H1 (cell line): ENCODE measurements at regions not wholly inside any gene's neighbourhood (a gene's known extent, or its start where the extent isn't known, plus 50 kb on each side); places are given as distances from the start of the nearest gene placed in this dataset.

Source experiments
- CTCF ChIA-PET: fragments of 300-600 bp; sonication (Branson Sonifier 250); formaldehyde crosslinking; loops from one replicate; lab custom pipeline; 2021; ENCODE audit not compliant: partially characterized antibody; lab: Charles Lee
- POLR2A ChIA-PET: fragments of 300-600 bp; sonication (Branson Sonifier 250); formaldehyde crosslinking; loops from one replicate; lab custom pipeline; 2021; ENCODE audit warnings: inconsistent platforms; ENCODE audit not compliant: partially characterized antibody; lab: Charles Lee
- DNase-seq, 2 experiments: peaks; one replicate each; pipeline versions ENCODE4 v3.0.0 to v3.0.0-alpha.2; 2010 to 2022; ENCODE audit warnings: low spot score in 2 of 2, low read depth in 1 of 2, mixed read lengths in 1 of 2
- FAIRE-seq: peaks from 2 replicates; lab custom pipeline; 2011; peaks lifted over from hg19 to GRCh38; lab: Jason Lieb, UNC
- H2AFZ ChIP-seq: 2 replicates; pipeline ENCODE4 v1.8.1; 2012; ENCODE audit warnings: low read length, inconsistent platforms
- H2AK5ac ChIP-seq: 2 replicates; pipeline ENCODE4 v1.6.1; 2013; ENCODE audit warnings: low read depth, low read length
- H2BK120ac ChIP-seq: replicated peaks from 2 replicates; pipeline ENCODE3; 2013; ENCODE audit warnings: low read depth, low read length, inconsistent platforms
- H2BK12ac ChIP-seq: 2 replicates; pipeline ENCODE4 v1.6.1; 2013; ENCODE audit warnings: low read depth, low read length
- H2BK15ac ChIP-seq: 2 replicates; pipeline ENCODE4 v1.6.1; 2013; ENCODE audit warnings: low read length
- H2BK20ac ChIP-seq: 2 replicates; pipeline ENCODE4 v1.6.1; 2013; ENCODE audit warnings: low read length
- H2BK5ac ChIP-seq: 2 replicates; pipeline ENCODE4 v1.6.1; 2013; ENCODE audit warnings: low read depth, low read length
- H3K14ac ChIP-seq: 2 replicates; pipeline ENCODE4 v1.6.1; 2013; ENCODE audit warnings: inconsistent platforms; ENCODE audit not compliant: insufficient read length
- H3K18ac ChIP-seq: 2 replicates; pipeline ENCODE4 v1.6.1; 2013; ENCODE audit warnings: low read length; ENCODE audit errors: extremely low read depth
- H3K23ac ChIP-seq: 2 replicates; pipeline ENCODE4 v1.6.1; 2013; ENCODE audit warnings: inconsistent platforms; ENCODE audit not compliant: insufficient read length
- H3K23me2 ChIP-seq: 2 replicates; pipeline ENCODE4 v1.6.1; 2013; ENCODE audit warnings: low read depth, low read length
- H3K27ac ChIP-seq: 2 replicates; pipeline ENCODE4 v1.6.1; 2011; ENCODE audit warnings: low read depth, low read length, inconsistent platforms
- H3K27me3 ChIP-seq, 4 experiments: replicated peaks in 1 of 4; 1 replicate in 1 of 4; 2 replicates in 3 of 4; pipeline versions ENCODE4 v1.6.1 to v1.8.1; 2011 to 2013; ENCODE audit warnings: low read length in 3 of 4, mild to moderate bottlenecking in 3 of 4, inconsistent platforms in 2 of 4, mixed read lengths in 2 of 4, moderate library complexity in 1 of 4; ENCODE audit not compliant: control insufficient read depth in 3 of 4, insufficient read depth in 3 of 4; ENCODE audit errors: extremely low read depth in 1 of 4
- H3K36me3 ChIP-seq, 4 experiments: 2 replicates each; pipeline versions ENCODE4 v1.6.1 to v1.8.1; 2011 to 2013; ENCODE audit warnings: mild to moderate bottlenecking in 4 of 4, low read length in 3 of 4, moderate library complexity in 2 of 4, control low read depth in 1 of 4, inconsistent platforms in 1 of 4; ENCODE audit not compliant: insufficient read depth in 4 of 4, control insufficient read depth in 2 of 4
- H3K4ac ChIP-seq: replicated peaks from 2 replicates; pipeline ENCODE3; 2013; ENCODE audit warnings: low read length, low read depth, mixed read lengths, inconsistent platforms; ENCODE audit not compliant: insufficient read length
- H3K4me1 ChIP-seq, 4 experiments: replicated peaks in 1 of 4; 1 replicate in 1 of 4; 2 replicates in 3 of 4; pipeline versions ENCODE4 v1.6.1 to v1.8.1; 2011 to 2013; ENCODE audit warnings: low read length in 3 of 4, inconsistent platforms in 2 of 4, mixed read lengths in 1 of 4; ENCODE audit not compliant: insufficient read depth in 4 of 4, control insufficient read depth in 3 of 4
- H3K4me2 ChIP-seq, 2 experiments: 2 replicates each; pipeline versions ENCODE4 v1.6.1 to v1.8.1; 2011 to 2013; ENCODE audit warnings: low read depth in 2 of 2, low read length in 2 of 2, control low read depth in 1 of 2, inconsistent platforms in 1 of 2, mild to moderate bottlenecking in 1 of 2; ENCODE audit not compliant: insufficient read depth in 1 of 2
- H3K4me3 ChIP-seq, 4 experiments: fragments of 200-600, 300-600 bp in 1 of 4; sonication (generic), shearing (Covaris generic), sonication (Bioruptor Twin) in 1 of 4; 2 replicates each; pipeline versions ENCODE4 v1.5.1 to v1.8.1; 2011 to 2016; ENCODE audit warnings: low read length in 4 of 4, low read depth in 3 of 4, control low read depth in 2 of 4, inconsistent platforms in 2 of 4, mild to moderate bottlenecking in 2 of 4, mixed read lengths in 1 of 4, moderate library complexity in 1 of 4; ENCODE audit not compliant: insufficient read depth in 2 of 4; ENCODE audit errors: extremely low read depth in 1 of 4
- H3K56ac ChIP-seq: replicated peaks from 2 replicates; pipeline ENCODE3; 2013; ENCODE audit warnings: low read depth, mild to moderate bottlenecking, mixed read lengths, low read length, inconsistent platforms; ENCODE audit not compliant: insufficient read length
- H3K79me1 ChIP-seq: 2 replicates; pipeline ENCODE4 v1.6.1; 2013; ENCODE audit warnings: low read depth, low read length, control low read depth
- H3K79me2 ChIP-seq, 2 experiments: 2 replicates each; pipeline versions ENCODE4 v1.6.1 to v1.8.1; 2012 to 2013; ENCODE audit warnings: low read length in 2 of 2, mild to moderate bottlenecking in 2 of 2, inconsistent platforms in 1 of 2; ENCODE audit not compliant: insufficient read depth in 2 of 2, control insufficient read depth in 1 of 2
- H3K9ac ChIP-seq, 4 experiments: replicated peaks in 1 of 4; 1 replicate in 1 of 4; 2 replicates in 3 of 4; pipeline versions ENCODE4 v1.6.1 to v1.8.1; 2011 to 2013; ENCODE audit warnings: low read depth in 3 of 4, low read length in 3 of 4, control low read depth in 2 of 4, mild to moderate bottlenecking in 2 of 4, moderate library complexity in 2 of 4, inconsistent platforms in 1 of 4; ENCODE audit errors: extremely low read depth in 1 of 4
- H3K9me3 ChIP-seq, 2 experiments: 2 replicates each; pipeline versions ENCODE4 v1.6.1 to v1.8.1; 2012 to 2013; ENCODE audit warnings: mild to moderate bottlenecking in 2 of 2, moderate library complexity in 2 of 2, control low read depth in 1 of 2, inconsistent platforms in 1 of 2, low read depth in 1 of 2, low read length in 1 of 2, mixed read lengths in 1 of 2; ENCODE audit not compliant: insufficient read depth in 2 of 2
- H4K20me1 ChIP-seq, 2 experiments: replicated peaks in 1 of 2; 2 replicates each; pipeline versions ENCODE3 to v1.8.1; 2011 to 2013; ENCODE audit warnings: inconsistent platforms in 2 of 2, low read length in 2 of 2, mild to moderate bottlenecking in 1 of 2; ENCODE audit not compliant: insufficient read depth in 2 of 2, control insufficient read depth in 1 of 2
- H4K5ac ChIP-seq: 2 replicates; pipeline ENCODE4 v1.6.1; 2013; ENCODE audit warnings: low read length, low read depth, mixed read lengths, inconsistent platforms; ENCODE audit not compliant: insufficient read length
- H4K8ac ChIP-seq: 2 replicates; pipeline ENCODE4 v1.8.0; 2013; ENCODE audit warnings: mild to moderate bottlenecking, moderate library complexity, low read length, inconsistent platforms; ENCODE audit not compliant: insufficient read depth; ENCODE audit errors: extremely low read depth
- H4K91ac ChIP-seq: replicated peaks from 2 replicates; pipeline ENCODE3; 2013; ENCODE audit warnings: low read length, mixed read lengths, inconsistent platforms; ENCODE audit not compliant: insufficient read length
- CEBPB ChIP-seq: IDR thresholded peaks from 2 replicates; pipeline ENCODE4 v1.6.1; 2012; ENCODE audit warnings: low read depth, low read length
- MAX ChIP-seq: IDR thresholded peaks from 2 replicates; pipeline ENCODE4 v1.6.1; 2012; ENCODE audit warnings: inconsistent platforms
- TEAD4 ChIP-seq: IDR thresholded peaks from 2 replicates; pipeline ENCODE4 v1.6.1; 2012; ENCODE audit warnings: low read depth, low read length, inconsistent platforms, mixed read lengths
- WGBS, 2 experiments: shearing (Covaris generic) in 1 of 2; methylation state at CpG; one replicate each; pipeline versions ENCODE4 v1.1.6 to v1.1.7; 2013 to 2015; ENCODE audit warnings: low lambda C conversion rate in 2 of 2, mixed read lengths in 2 of 2, inconsistent platforms in 1 of 2, low coverage in 1 of 2, missing lambda C conversion rate in 1 of 2; ENCODE audit not compliant: insufficient replicate concordance in 2 of 2, insufficient coverage in 1 of 2, insufficient read length in 1 of 2; ENCODE audit errors: extremely low coverage in 1 of 2, missing lambda C conversion rate in 1 of 2; 5-methylcytosine and 5-hydroxymethylcytosine counted together

GRCh38 chr6:126716826-126717509, 377.1 kb downstream of the CENPW start:
- H2AFZ ChIP-seq, result no peak overlapping the region
- no peak overlapping the region for H2BK12ac ChIP-seq
- H3K36me3 ChIP-seq, result no peaks in the 10 kb centered on the region
- no peak overlapping the region for H2BK20ac ChIP-seq
- no peak overlapping the region for H2BK15ac ChIP-seq
- no peaks in the 10 kb centered on the region for H4K20me1 ChIP-seq
- no peak overlapping the region for H2BK5ac ChIP-seq
- no peaks in the 10 kb centered on the region for H3K79me1 ChIP-seq
- no peak overlapping the region for H3K9ac ChIP-seq
- peaks cover 0 to 3% (median under 1%) of the 10 kb centered on the region in 4 experiments; a peak in 3 of 7 replicates for H3K4me1 ChIP-seq
- H3K23ac ChIP-seq, result no peak overlapping the region
- H3K4ac ChIP-seq, result no peak overlapping the region
- H4K8ac ChIP-seq, result no peak overlapping the region
- no peak overlapping the region for H3K56ac ChIP-seq
- no peak overlapping the region for H4K91ac ChIP-seq
- FAIRE-seq (no peak), DNase-seq (no peak)
- TF ChIP-seq TEAD4 (0 out of 2 replicates have a peak, but pooled peaks have one; percentile 21), MAX (no peak), CEBPB (no peak)
- WGBS, 2 experiments, result 80% methylated on average over 3 of the region's 3 CpGs; no CpG with 5 or more reads in 1 of the 2 experiments
- no peaks in the 10 kb centered on the region for H3K23me2 ChIP-seq
- H2AK5ac ChIP-seq, result no peak overlapping the region
- no peak overlapping the region for H2BK120ac ChIP-seq
- no peak overlapping the region for H4K5ac ChIP-seq
- no peak overlapping the region for H3K14ac ChIP-seq
- H3K4me3 ChIP-seq, result no peak overlapping the region
- no peaks in the 10 kb centered on the region for H3K27me3 ChIP-seq
- H3K27ac ChIP-seq, result no peak overlapping the region
- no peaks in the 10 kb centered on the region for H3K9me3 ChIP-seq
- no peaks in the 10 kb centered on the region for H3K79me2 ChIP-seq
- no peak overlapping the region for H3K18ac ChIP-seq
- no peak overlapping the region for H3K4me2 ChIP-seq
- CTCF ChIA-PET, result no interaction called here
- POLR2A ChIA-PET, result no interaction called here
